Astrocyte (in vitro differentiated cells and primary cell): ENCODE measurements at regions not wholly inside any gene's neighbourhood (a gene's known extent, or its start where the extent isn't known, plus 50 kb on each side); places are given as distances from the start of the nearest gene placed in this dataset.

Experiments
- EZH2 ChIP-seq: IDR thresholded peaks from 2 replicates; pipeline ENCODE4 v1.6.1; 2012; ENCODE audit warnings: mild to moderate bottlenecking, low read length, inconsistent platforms; ENCODE audit not compliant: insufficient read depth
- TF ChIP-seq, protein P1 (sequence below): IDR thresholded peaks from 2 replicates; pipeline ENCODE4 v1.5.1; 2011; ENCODE audit warnings: low read depth, mild to moderate bottlenecking, inconsistent platforms, low read length, moderate library complexity; ENCODE audit not compliant: insufficient read depth

DNA sequence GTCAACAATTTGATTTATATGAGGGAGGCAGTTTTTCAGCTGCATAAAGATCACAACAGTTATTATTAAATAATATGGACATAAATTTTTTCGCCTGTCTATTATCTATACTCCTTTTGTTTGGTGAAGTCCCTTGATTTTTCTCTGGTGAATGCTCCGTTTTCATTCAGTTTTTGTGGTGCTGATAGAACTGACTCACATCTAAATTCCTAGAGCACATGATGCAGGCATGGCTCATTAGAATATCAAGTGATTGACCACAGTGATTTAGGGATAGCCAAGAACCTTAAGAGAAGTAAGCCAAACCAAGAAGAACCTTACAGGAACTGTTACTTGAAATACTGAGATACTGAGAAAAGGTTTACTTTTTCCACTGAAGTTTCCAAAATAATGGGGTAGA, 208.9 kb downstream of the PRR20E start:
- TF ChIP-seq, protein P1, sequence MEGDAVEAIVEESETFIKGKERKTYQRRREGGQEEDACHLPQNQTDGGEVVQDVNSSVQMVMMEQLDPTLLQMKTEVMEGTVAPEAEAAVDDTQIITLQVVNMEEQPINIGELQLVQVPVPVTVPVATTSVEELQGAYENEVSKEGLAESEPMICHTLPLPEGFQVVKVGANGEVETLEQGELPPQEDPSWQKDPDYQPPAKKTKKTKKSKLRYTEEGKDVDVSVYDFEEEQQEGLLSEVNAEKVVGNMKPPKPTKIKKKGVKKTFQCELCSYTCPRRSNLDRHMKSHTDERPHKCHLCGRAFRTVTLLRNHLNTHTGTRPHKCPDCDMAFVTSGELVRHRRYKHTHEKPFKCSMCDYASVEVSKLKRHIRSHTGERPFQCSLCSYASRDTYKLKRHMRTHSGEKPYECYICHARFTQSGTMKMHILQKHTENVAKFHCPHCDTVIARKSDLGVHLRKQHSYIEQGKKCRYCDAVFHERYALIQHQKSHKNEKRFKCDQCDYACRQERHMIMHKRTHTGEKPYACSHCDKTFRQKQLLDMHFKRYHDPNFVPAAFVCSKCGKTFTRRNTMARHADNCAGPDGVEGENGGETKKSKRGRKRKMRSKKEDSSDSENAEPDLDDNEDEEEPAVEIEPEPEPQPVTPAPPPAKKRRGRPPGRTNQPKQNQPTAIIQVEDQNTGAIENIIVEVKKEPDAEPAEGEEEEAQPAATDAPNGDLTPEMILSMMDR = no peak
- TF ChIP-seq EZH2 = no peak
